Heart right ventricle (tissue), 16 donors: ENCODE measurements at regions not wholly inside any gene's neighbourhood (a gene's known extent, or its start where the extent isn't known, plus 50 kb on each side); places are given as distances from the start of the nearest gene placed in this dataset.

Source experiments
- ATAC-seq, 8 donors: fragments of 200-7000 bp; cut with Tn5 transposase; one replicate each; pipeline ENCODE4 v1.9.1; 2020; ENCODE audit warnings: mild to moderate bottlenecking in 8 of 8, moderate library complexity in 8 of 8, moderate number of reproducible peaks in 1 of 8
- DNase-seq, 2 donors: peaks; one replicate each; pipeline ENCODE4 v3.0.0-alpha.2; 2020
- H3K27ac ChIP-seq, 10 donors: fragments of 200-600 bp; sonication (generic) in 2 of 10; one replicate each; pipeline versions ENCODE4 v1.5.0 to v1.8.0; 2020 to 2022; ENCODE audit warnings: mild to moderate bottlenecking in 3 of 10
- H3K27me3 ChIP-seq, 7 donors: fragments of 200-600 bp; one replicate each; pipeline ENCODE4 v1.8.0; 2021 to 2022; ENCODE audit warnings: mild to moderate bottlenecking in 2 of 7
- H3K36me3 ChIP-seq, 9 donors: fragments of 200-600 bp; sonication (generic) in 1 of 9; one replicate each; pipeline versions ENCODE4 v1.5.0 to v1.8.0; 2020 to 2022; ENCODE audit warnings: mild to moderate bottlenecking in 2 of 9
- H3K4me1 ChIP-seq, 9 donors: fragments of 200-600 bp; sonication (generic) in 1 of 9; one replicate each; pipeline versions ENCODE4 v1.5.0 to v1.8.0; 2020 to 2022; ENCODE audit warnings: mild to moderate bottlenecking in 4 of 9
- H3K4me3 ChIP-seq, 10 donors: fragments of 200-600 bp; sonication (generic) in 2 of 10; one replicate each; pipeline versions ENCODE4 v1.5.0 to v1.8.0; 2020 to 2022; ENCODE audit warnings: mild to moderate bottlenecking in 7 of 10, moderate library complexity in 2 of 10
- H3K9me3 ChIP-seq, 11 donors: fragments of 200-600 bp in 10 of 11; sonication (generic) in 2 of 11; one replicate each; pipeline versions ENCODE4 v1.5.0 to v1.8.0; 2013 to 2022; ENCODE audit warnings: mild to moderate bottlenecking in 2 of 11, control low read depth in 1 of 11, moderate library complexity in 1 of 11
- WGBS, 2 donors: extraction: QIAGEN DNeasy Blood & Tissue Kit; methylation state at CpG; one replicate each; pipeline ENCODE4 v1.1.7; 2013; ENCODE audit warnings: inconsistent platforms in 1 of 2; 5-methylcytosine and 5-hydroxymethylcytosine counted together
- intact Hi-C, 10 donors: fragments of 100-400 bp; cut with DNase I; formaldehyde crosslinking; loops; one replicate each; pipeline versions ENCODE4 v1.11.1 to v1.14.2; 2022
- TF ChIP-seq, protein P1 (sequence below), 9 donors: fragments of 200-600 bp; sonication (generic) in 2 of 9; IDR thresholded peaks; one replicate each; pipeline versions ENCODE4 v1.5.0 to v1.8.0; 2021 to 2022; ENCODE audit warnings: antibody characterized with exemption in 9 of 9, mild to moderate bottlenecking in 5 of 9, moderate library complexity in 1 of 9
- donor health status: Arrhythmogenic right ventricular cardiomyopathy.
- donor health status: ischemic (EF 13 %, LVEDD 7.1; RV severe dilation, severe dysfunction).
- donor health status: healthy with polysubstance abuse.
- donor health status: DM: no; HTN: yes; CAD: no.
- donor health status: DM: no; HTN: no; CAD: no.
- donor health status: ischemic (EF 25% LVEDD 6.9; RV normal size, moderate dysfunction).
- donor health status: ischemic (EF 25% LVEDD 5.7; RV mildly dilated, moderate dysfunction).
- donor health status: healthy.
- donor health status: DM: yes; HTN: yes; CAD: no.
- donor health status: Ischemic cardiomyopathy.
- donor health status: ischemic (EF 35%, LVEDD 5.7; RV mildly dilated, moderate dysfunction).
- donor health status: nonischemic (EF 11% LVEDD 7.7; RV severe dilation, severe dysfunction).
- donor health status: DM: yes; HTN: yes; CAD: no.
- donor health status: PGD.
- donor health status: ischemic (EF 29% LVEDD 5.4; RV normal size, mild dysfunction).
- donor health status: nonischemic (EF 23%, LVEDD 6.1; RV moderate dilation, normal function).

GRCh38 chr13:108460043-108460442 lies 169.4 kb upstream of the MYO16 start:
- intact Hi-C loops, result no loop called here
- no peak for DNase-seq
- no peak for ATAC-seq
- TF ChIP-seq, protein P1, sequence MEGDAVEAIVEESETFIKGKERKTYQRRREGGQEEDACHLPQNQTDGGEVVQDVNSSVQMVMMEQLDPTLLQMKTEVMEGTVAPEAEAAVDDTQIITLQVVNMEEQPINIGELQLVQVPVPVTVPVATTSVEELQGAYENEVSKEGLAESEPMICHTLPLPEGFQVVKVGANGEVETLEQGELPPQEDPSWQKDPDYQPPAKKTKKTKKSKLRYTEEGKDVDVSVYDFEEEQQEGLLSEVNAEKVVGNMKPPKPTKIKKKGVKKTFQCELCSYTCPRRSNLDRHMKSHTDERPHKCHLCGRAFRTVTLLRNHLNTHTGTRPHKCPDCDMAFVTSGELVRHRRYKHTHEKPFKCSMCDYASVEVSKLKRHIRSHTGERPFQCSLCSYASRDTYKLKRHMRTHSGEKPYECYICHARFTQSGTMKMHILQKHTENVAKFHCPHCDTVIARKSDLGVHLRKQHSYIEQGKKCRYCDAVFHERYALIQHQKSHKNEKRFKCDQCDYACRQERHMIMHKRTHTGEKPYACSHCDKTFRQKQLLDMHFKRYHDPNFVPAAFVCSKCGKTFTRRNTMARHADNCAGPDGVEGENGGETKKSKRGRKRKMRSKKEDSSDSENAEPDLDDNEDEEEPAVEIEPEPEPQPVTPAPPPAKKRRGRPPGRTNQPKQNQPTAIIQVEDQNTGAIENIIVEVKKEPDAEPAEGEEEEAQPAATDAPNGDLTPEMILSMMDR (IDR thresholded peaks at IDR 0.05), result no peak
- H3K9me3 ChIP-seq, result peaks cover 0 to 8% (median 0%) of the 10 kb centered on the region in 11 donors
- H3K36me3 ChIP-seq, result no peaks in the 10 kb centered on the region
- H3K27me3 ChIP-seq, result peaks cover 0 to 6% (median 0%) of the 10 kb centered on the region in 7 donors
- no peak overlapping the region for H3K4me3 ChIP-seq
- no peak overlapping the region for H3K27ac ChIP-seq
- no peaks in the 10 kb centered on the region for H3K4me1 ChIP-seq
- WGBS, 2 donors, result 89 to 90% methylated on average over 4 of the region's 4 CpGs

- H3K36me3 ChIP-seq, result no peaks in the 10 kb centered on the region
- ATAC-seq (no peak), DNase-seq (no peak)
- TF ChIP-seq, protein P1 (IDR thresholded peaks at IDR 0.05), result no peak
- H3K4me1 ChIP-seq, result no peaks in the 10 kb centered on the region
- intact Hi-C loops, result no loop called here
- no peak overlapping the region for H3K4me3 ChIP-seq
- peaks cover 0 to 3% (median 0%) of the 10 kb centered on the region in 7 donors for H3K27me3 ChIP-seq
- H3K27ac ChIP-seq, result no peak overlapping the region
- 51 to 68% methylated on average over 4 of the region's 4 CpGs for WGBS, 2 donors
- peaks cover 0 to 8% (median 0%) of the 10 kb centered on the region in 11 donors for H3K9me3 ChIP-seq
Measured at GRCh38 chr13:108460746-108461145, 168.7 kb upstream of the MYO16 start.

DNA sequence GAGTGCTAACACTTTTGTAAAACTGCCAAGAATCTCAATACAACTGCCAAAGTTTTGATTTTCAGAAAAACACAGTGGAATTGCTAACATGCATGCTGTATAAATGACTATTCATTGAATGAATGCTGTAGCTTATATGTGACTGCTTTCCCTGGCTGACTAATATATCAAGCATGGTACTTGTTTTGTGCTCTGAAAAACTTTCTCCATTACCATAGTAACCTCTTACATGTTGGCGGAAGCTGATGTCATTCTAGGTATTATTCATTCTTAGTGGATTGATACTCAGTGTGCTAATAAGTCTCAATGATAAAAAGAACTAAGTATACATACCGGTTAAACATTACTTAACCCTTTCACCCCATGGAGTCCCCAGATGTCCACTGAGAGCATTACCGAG lies 166.1 kb upstream of the MYO16 start:
- Histone ChIP-seq H3K4me3 (no peak overlapping the region), H3K9me3 (no peaks in the 10 kb centered on the region), H3K27me3 (no peaks in the 10 kb centered on the region), H3K27ac (no peak overlapping the region), H3K4me1 (no peaks in the 10 kb centered on the region), H3K36me3 (no peaks in the 10 kb centered on the region)
- DNase-seq (no peak), ATAC-seq (peak in 1 of 8 donors; percentile 59)
- WGBS, 2 donors, result 68 to 75% methylated on average over 3 of the region's 3 CpGs
- TF ChIP-seq, protein P1 (IDR thresholded peaks at IDR 0.05), result no peak
- intact Hi-C loops, result no loop called here

DNA sequence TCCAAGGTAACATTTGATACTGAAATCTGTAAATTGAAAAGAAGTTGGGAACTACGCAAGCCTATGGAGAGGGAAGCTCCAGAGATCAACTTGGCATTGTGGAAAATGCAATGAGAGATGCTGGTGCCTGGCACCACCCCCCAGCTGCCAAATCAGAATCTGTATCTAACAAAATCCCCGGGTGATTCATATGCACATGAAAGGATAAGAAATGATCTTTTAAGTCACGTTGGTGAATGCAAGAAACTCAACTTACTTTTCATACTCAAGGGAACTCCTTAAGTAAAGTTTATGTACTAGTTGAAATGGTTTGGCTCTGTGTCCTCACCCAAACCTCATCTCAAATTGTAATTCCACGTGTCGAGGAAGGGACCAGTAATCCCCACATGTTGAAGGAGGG lies 158.5 kb upstream of the MYO16 start:
- H3K36me3 ChIP-seq, result no peaks in the 10 kb centered on the region
- WGBS, 2 donors, result 73 to 79% methylated on average over 5 of the region's 5 CpGs
- TF ChIP-seq, protein P1 (IDR thresholded peaks at IDR 0.05), result no peak
- no peaks in the 10 kb centered on the region for H3K4me1 ChIP-seq
- no peak overlapping the region for H3K4me3 ChIP-seq
- intact Hi-C loops, result no loop called here
- no peak for ATAC-seq
- no peaks in the 10 kb centered on the region for H3K9me3 ChIP-seq
- H3K27ac ChIP-seq, result no peak overlapping the region
- DNase-seq, result no peak
- H3K27me3 ChIP-seq, result peaks cover 0 to 4% (median 0%) of the 10 kb centered on the region in 7 donors
